ENCODE measurements at regions not wholly inside any gene's neighbourhood (a gene's known extent, or its start where the extent isn't known, plus 50 kb on each side); places are given as distances from the start of the nearest gene placed in this dataset.

GRCh38 chr7:85748861-85749260, 562.0 kb upstream of the SEMA3D start:
- H3K4me1 Mint-ChIP-seq (ENCODE audit: low read depth), result peaks cover 10% of the 10 kb centered on the region
- no peak for TF ChIP-seq CTCF (IDR thresholded peaks at IDR 0.05)
- DNase-seq (ENCODE audit: low spot score), result no peak
- H3K36me3 Mint-ChIP-seq (ENCODE audit: low read depth), result peaks cover 10% of the 10 kb centered on the region
- no peak overlapping the region for H3K4me3 Mint-ChIP-seq (ENCODE audit: unreplicated experiment)
- peaks cover 24% of the 10 kb centered on the region for H3K9me3 Mint-ChIP-seq (ENCODE audit: low read depth)
- H3K27me3 Mint-ChIP-seq (ENCODE audit: low read depth), result no peaks in the 10 kb centered on the region
- no peak overlapping the region for H3K27ac Mint-ChIP-seq (ENCODE audit: unreplicated experiment)

GRCh38 chr7:85737426-85737825, 550.6 kb upstream of the SEMA3D start:
- H3K36me3 Mint-ChIP-seq (ENCODE audit: low read depth), result peaks cover 3% of the 10 kb centered on the region
- H3K4me3 Mint-ChIP-seq (ENCODE audit: unreplicated experiment), result no peak overlapping the region
- DNase-seq (ENCODE audit: low spot score), result no peak
- H3K27ac Mint-ChIP-seq (ENCODE audit: unreplicated experiment), result no peak overlapping the region
- no peaks in the 10 kb centered on the region for H3K27me3 Mint-ChIP-seq (ENCODE audit: low read depth)
- peaks cover 10% of the 10 kb centered on the region for H3K9me3 Mint-ChIP-seq (ENCODE audit: low read depth)
- TF ChIP-seq CTCF (IDR thresholded peaks at IDR 0.05), result no peak
- peaks cover 12% of the 10 kb centered on the region for H3K4me1 Mint-ChIP-seq (ENCODE audit: low read depth)

GRCh38 chr7:85736085-85736484, 549.2 kb upstream of the SEMA3D start:
- no peak overlapping the region for H3K4me3 Mint-ChIP-seq (ENCODE audit: unreplicated experiment)
- peaks cover 3% of the 10 kb centered on the region for H3K36me3 Mint-ChIP-seq (ENCODE audit: low read depth)
- no peak for TF ChIP-seq CTCF (IDR thresholded peaks at IDR 0.05)
- peak; percentile 59 for DNase-seq (ENCODE audit: low spot score)
- H3K27ac Mint-ChIP-seq (ENCODE audit: unreplicated experiment), result no peak overlapping the region
- peaks cover 12% of the 10 kb centered on the region for H3K4me1 Mint-ChIP-seq (ENCODE audit: low read depth)
- H3K27me3 Mint-ChIP-seq (ENCODE audit: low read depth), result no peaks in the 10 kb centered on the region
- H3K9me3 Mint-ChIP-seq (ENCODE audit: low read depth), result peaks cover 18% of the 10 kb centered on the region

GRCh38 chr7:85734823-85735222, 548.0 kb upstream of the SEMA3D start:
- Mint-ChIP-seq H3K4me3 (ENCODE audit: unreplicated experiment) (no peak overlapping the region), H3K27me3 (ENCODE audit: low read depth) (no peaks in the 10 kb centered on the region), H3K36me3 (ENCODE audit: low read depth) (peaks cover 3% of the 10 kb centered on the region), H3K27ac (ENCODE audit: unreplicated experiment) (no peak overlapping the region), H3K9me3 (ENCODE audit: low read depth) (peaks cover 18% of the 10 kb centered on the region), H3K4me1 (ENCODE audit: low read depth) (peaks cover 12% of the 10 kb centered on the region)
- no peak for DNase-seq (ENCODE audit: low spot score)
- TF ChIP-seq CTCF (IDR thresholded peaks at IDR 0.05), result no peak

- Mint-ChIP-seq H3K9me3 (ENCODE audit: low read depth) (peaks cover 25% of the 10 kb centered on the region), H3K4me3 (ENCODE audit: unreplicated experiment) (no peak overlapping the region), H3K4me1 (ENCODE audit: low read depth) (peaks cover 12% of the 10 kb centered on the region), H3K36me3 (ENCODE audit: low read depth) (peaks cover 5% of the 10 kb centered on the region), H3K27ac (ENCODE audit: unreplicated experiment) (no peak overlapping the region), H3K27me3 (ENCODE audit: low read depth) (no peaks in the 10 kb centered on the region)
- TF ChIP-seq CTCF (IDR thresholded peaks at IDR 0.05), result no peak
- DNase-seq (ENCODE audit: low spot score), result no peak
These were observed 546.5 kb upstream of the SEMA3D start for GRCh38 chr7:85733169-85733915.
